GM19467 (cell line): ENCODE measurements at regions not wholly inside any gene's neighbourhood (a gene's known extent, or its start where the extent isn't known, plus 50 kb on each side); places are given as distances from the start of the nearest gene placed in this dataset.

Experiments
- ATAC-seq: cut with Tn5 transposase; IDR thresholded peaks from one replicate; pipeline ENCODE4 v1.9.1; 2021; ENCODE audit warnings: mild to moderate bottlenecking, moderate library complexity; ENCODE audit not compliant: unreplicated experiment

DNA sequence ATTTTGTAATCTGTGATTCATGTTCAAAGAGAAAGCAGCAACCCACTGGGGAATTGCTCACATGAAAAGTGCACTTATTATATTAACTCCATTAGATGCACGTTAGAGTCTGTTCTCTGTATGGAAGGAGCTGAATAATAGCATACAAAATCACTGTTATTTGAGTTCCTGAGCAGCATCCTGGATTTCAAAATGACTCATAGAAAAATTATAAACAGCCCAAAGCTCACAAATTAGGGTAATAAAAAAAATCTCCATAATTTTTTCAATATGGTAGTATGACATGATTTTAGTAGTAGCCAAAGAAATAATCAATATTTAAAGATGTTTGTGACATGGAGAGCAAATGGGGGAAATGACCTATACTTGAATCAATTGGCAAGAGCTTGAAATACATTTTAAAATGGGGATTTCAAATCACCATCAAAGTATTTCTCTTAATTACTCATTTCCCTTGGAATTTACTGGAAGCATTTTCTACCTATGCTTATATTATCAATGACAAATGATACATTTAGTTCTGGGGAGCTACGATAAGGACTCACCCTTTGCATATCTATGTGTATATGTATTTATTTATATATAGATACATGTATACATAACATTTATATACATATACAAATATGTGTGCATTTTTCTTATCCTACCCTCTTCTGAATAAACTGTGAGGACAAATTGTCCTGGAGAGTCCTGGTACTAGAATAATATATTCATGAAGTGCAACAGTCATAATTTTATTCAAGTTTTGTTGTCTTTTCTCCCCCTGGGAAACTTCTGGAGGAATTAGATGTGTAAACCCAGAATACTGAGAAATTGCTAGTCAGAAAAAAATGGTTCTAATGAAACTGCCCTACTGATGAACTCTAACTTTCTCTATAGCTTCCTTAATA lies 116.3 kb downstream of the RPL22L1 start:
- ATAC-seq = no peak

DNA sequence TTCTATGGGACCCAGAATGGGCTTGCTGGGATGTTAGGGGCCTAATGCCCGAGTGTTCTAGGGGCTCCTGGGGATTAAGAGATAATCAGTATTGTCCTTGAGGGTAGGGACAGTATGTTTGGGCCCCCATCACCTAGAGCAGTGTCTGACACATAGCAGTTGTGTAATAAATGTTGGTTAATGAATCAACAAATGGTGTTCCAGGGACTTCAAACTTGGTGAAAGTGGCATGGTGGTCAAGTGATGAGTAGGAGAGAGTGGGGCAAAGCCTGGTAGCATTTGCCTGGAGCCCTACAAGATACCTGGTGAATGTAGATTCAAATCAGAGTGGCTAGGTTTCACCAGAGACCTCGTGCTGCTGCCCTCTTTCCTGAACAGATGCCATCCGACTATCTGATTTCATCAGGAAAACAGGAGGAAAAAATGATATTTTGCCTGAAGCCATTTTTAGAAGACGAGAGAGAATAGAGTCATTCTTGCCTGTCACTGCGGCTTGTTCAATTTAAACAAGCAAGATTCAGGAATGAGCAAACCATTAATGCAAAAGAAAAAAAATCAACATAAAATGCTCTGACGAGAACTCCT lies 117.3 kb downstream of the RPL22L1 start:
- ATAC-seq = no peak

DNA sequence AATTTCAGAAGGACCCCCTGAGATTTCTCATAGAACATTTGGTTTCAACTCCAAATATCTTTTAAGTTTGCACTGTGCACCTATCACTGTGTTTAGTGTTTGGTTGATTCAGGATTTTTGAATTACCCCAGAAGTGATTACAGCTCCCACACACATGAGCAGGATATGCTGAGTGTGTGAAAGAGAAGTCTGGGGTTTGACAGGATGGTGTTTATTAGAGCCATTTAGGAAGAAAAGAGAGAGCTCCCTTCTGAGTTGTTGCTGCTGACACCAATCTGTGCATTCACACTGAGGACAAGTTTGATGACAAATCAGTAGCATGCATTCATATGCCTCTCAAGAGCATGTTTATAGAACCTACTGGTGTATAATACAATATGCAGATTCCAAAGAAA lies 118.1 kb downstream of the RPL22L1 start:
- no peak for ATAC-seq

DNA sequence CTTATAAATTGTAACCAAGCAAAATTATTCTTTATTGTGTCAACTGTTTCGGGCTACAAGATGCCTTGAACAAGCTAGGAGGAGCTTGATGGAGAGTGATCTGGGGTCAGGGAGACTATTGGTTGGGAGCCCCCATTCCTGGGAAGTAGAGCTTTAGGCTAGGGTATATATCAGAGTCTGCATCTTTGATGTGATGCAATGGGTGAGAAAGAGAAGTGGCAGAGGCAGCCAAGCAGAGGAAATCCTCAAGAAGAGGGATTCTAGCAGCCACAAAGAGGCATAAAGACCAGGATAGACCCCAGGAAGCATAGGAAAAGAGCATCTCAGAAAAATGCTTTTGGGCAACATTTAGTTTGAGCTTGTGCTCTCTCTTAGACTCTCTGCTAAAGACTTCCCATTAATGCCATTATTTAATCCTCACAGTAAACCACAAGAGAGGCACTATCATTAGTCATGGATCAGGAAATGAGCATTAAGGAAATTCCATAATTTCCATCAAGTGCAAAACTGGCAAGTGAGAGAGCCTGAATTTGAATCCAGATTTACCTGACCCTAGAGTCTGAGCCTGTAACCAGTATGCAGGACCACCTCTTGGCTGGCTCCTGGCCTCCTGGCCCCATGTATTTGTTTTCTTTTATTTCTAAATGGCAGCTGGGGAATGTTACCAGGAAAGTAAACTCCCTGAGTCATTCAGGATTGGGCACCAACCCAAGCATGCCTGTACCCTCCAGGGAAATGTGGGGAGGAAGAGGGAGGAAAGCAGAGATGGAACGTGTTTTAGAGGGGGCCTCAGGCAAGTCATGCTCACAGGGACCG lies 118.7 kb downstream of the RPL22L1 start:
- ATAC-seq = no peak

DNA sequence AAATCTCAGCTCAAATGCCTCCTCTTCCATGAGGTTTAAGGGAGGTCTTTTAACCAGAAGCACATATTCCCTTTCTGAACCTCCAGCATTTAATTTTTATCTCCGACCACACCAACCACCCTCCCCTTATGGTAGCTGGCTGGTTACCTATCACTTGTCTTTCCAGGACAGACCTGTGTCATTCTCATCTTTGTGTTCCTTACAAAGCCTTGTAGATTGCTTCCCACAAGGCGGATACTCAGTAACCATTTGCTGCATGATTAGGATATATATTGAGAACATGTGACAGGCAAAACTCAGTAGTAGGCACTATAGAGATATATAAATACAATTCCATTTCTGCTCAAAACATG lies 119.5 kb downstream of the RPL22L1 start:
- no peak for ATAC-seq

DNA sequence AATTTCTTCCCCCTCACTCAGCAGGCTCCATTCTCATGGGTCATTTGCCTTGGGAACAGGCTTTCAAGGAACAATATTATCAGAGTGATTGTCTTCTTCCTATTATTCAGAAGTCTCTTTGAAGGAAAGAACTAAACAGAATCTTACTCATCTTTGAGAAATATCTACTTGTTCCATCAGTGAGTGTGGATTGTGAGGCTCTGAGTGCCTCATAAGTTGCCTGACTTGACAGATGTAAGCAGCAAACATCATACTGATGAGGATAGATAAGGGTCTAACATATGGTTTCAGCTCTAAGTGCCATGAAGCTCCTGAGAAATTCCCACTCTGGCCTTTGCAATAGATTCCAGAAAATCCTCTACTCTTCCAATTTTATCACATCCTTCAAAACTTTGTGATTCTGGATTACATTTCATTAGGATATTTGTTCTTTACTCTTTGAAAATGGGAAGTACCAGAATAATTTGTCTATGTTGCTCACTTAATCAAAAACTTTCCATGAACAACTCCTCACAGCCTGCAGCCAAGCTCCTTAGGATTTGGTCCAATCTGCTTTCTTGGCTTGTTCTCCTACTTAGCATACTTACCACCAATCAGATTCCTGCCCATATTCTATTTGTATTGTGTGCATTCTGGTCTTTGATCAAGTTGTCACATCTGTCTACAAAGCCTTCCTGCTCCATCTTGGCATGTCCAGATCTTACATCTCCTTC lies 120.1 kb downstream of the RPL22L1 start:
- no peak for ATAC-seq

DNA sequence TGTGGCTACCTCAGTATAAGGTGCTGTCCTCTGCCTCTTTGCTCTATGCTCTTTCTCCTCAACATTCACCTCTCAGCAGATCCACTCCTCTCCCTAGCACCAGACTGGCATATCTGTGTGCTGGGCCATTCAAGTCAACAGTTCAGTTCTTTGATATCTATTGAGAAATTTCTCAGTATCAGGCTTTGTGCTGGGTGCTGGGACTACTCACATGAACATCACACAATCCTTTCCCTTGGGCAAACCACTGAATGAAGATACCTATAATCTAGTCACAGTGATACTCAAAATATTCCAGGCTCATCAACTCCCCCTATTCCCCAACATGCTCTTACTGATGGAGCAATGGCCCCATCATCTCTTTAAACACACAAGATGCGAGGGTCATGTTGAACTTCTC lies 120.8 kb downstream of the RPL22L1 start:
- ATAC-seq = no peak

DNA sequence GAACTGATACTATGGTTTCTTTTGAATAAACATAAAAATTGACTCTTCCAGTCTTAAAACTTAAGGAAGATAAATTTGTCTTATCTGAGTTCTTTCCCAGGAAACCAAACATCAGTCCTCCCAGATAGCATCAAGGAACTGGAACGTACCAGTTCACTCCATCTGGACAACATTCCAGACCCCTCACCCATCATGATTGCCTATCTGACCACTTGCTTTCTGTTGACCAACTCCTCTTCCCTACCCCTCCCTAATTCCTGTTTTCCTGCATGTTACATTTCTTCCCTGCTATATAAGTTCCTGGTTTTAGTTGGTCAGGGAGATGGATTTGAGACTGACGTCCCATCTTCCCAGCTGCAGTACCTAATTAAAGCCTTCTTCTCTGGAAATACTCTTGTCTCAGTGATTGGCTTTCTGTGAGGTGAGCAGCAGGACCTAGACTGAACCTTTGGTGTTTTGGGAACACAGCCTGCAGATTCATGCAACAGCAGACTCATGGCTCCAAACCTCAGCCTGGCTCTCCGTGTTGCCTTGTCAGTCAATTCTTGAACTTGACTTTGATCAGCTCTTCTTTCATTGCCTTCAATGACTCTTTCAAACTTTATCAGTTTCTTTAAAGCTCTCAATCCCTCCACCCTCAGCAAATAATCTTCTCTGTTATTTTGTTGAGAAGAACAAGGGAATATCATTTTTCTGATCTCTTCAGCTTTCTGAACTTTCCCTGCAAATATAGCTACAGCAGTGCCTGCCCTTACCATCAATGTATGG lies 123.6 kb downstream of the RPL22L1 start:
- ATAC-seq = no peak

DNA sequence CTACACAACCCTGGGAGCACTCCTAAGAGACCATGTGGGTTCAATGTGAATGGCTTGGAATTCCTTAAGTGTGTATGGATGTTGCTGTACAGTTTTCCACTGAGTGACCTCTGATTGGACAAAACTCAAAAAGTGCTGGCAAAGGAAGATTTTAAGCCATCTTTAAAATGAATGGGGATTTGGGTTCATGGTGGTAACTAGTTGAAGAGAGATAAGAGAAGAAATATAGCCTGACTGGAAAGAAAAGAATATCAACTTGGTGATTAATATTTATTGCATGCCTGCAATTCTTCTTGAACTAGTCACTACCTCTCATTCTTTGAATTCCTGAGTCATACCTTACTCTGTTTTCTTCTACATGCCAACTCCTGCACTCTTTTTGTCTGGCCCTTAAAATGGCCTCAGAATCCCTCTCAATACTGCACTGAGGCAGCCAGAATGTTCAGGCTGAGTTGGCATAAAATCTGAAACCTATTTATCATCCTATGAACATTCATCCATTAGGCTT lies 124.7 kb downstream of the RPL22L1 start:
- no peak for ATAC-seq

DNA sequence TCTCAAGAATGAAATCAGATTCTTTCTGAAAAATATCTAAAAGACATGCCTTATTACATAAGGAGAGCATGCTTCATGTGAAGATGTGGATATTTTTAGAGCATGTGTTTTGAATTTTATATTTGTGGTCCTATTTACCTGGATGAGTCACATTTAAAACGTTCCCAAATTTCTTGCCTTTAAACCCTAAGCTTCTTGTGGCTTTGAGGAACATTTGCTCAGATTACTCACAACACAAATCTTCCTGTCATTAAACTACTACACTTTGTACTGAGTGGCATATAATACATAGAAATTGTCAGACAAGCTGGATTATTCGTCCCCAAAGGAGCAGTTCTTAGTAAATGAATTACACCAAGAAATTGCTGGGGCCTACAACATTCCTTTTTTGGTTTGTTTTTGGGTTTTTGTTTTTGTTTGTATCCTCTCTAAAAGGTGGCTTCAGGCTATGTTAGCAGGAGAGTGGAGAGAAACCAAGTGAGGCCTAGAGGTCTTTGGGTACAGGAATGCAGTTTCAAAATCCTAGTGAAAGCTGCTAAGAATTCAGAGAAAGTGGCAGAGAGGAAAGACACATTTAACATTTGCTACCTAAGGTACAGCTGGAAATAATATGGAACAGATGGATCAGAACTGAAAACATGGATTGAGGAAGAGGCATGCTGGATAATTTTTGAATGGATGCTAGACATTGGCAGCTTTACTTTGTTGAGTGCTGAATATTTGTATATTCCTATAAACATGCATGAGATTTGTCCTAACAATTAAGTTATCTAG lies 128.1 kb downstream of the RPL22L1 start:
- no peak for ATAC-seq

DNA sequence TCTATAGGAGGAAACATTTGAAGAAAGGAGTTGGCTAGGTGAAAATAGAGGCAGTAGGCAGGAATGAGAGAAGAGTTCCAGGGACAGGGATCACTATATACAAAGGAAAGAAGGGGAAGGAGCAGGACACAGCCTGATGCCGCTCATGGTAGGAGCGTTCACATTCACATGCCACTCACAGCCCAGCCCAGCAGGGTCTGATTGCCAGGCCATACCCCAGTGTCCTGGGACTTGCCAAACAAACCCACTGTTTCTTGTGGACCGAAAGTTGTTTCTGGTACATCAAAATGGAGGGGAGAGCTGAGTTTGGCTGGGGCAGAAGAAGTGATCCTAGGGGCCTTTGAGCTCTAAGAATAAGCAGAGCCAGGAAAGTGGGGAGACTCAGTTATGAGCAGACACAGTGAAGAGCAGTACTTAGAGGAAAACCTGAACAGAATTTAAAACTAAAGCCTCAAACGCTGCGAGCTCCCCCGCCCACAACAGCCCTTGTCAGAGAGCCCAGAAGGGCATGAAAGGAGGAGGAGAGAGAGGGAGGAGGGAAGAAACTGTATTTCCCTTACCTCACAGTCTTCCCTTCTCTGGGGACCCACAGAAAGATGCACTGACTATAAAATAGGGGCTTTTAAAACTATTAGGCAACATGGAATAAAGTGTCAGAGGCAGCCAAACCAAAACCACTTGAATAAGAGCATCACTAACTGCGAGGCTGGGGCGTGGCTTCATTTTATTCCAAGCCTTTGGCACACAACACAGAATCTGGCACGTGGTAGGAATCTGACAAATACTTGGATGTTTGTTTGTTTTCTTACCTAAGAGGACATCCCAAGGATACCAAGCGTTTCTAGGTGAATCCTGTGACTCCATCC lies 129.0 kb downstream of the RPL22L1 start:
- no peak for ATAC-seq

DNA sequence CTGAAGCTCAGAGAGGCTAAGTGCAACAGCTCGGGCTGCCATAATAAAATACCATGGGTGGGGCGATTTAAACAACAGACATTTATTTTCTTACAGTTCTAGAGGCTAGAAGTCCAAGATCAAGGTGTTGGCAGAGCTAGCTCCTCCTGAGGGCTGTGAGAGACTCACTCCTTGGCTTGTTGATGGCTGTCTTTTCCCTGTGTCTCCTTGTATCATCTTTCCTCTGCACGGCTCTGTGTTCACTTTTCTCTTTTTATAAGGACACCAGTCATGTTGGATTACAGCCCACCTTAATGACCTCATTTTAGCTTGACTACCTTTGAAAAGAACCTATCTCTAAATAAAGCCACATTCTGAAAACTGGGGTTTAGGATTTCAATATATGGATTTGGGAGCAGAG lies 129.7 kb downstream of the RPL22L1 start:
- ATAC-seq = no peak

DNA sequence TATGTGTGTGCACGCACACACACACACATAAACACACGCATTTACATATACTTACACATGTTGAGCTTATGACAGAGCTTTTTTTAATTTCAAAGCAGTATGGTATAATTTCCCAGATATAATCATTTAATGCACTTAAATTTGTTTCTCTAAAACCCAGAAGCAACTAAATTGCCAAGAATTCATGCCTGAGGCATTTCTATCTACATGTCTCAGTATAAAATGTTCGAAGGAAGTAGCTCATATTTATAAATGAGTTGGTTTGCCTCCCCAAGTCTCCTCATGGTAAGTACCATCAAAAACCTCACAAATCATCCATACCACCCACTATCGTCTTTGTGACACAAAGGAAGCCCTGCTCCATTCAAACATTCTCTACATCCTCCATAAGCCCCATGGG lies 130.6 kb downstream of the RPL22L1 start:
- no peak for ATAC-seq

DNA sequence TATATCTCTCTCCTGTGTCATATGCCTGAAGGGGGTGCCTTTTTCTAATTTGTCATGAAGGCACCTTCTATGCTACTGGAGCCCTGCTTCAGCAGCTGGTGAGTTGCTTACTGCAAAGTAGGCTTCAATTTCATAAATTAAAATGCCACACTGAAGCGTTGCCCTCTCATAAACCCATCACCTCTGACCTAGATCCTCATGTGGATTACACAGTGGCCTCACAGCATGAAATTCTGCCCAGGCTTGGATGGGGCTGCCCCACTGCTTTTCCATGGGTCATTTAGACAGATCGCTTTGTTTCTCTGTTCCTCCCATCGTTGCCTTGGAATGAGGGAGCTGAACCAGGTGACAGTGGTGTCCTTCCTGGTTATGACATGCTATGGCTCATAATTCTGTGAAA lies 131.2 kb downstream of the RPL22L1 start:
- ATAC-seq = no peak

DNA sequence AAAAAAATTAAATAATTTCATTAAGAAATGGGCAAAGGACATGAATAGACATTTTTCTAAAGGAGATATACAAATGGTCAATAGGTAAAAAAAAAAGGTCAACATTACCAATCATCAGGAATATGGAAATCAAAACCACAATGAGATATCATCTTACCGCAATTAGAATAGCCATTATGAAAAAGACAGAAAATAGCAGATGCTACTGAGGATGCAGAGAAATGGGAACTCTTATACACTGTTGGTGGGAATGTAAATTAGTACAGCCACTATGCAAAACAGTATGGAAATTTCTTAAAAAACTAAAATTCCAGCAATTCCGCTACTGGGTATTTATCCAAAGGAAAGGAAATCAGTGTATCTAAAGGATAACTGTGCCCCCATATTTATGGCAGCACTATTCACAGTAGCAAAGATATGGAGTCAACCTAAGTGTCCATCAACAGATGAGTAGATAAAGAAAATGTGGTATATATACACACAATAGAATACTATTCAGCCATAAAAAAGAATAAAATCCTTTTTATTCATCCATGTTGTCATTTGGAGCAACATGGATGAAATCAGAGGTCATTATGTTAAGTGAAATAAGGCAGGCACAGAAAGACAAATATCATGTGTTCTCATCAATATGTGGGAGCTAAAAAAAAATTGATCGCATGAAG lies 132.4 kb downstream of the RPL22L1 start:
- no peak for ATAC-seq

DNA sequence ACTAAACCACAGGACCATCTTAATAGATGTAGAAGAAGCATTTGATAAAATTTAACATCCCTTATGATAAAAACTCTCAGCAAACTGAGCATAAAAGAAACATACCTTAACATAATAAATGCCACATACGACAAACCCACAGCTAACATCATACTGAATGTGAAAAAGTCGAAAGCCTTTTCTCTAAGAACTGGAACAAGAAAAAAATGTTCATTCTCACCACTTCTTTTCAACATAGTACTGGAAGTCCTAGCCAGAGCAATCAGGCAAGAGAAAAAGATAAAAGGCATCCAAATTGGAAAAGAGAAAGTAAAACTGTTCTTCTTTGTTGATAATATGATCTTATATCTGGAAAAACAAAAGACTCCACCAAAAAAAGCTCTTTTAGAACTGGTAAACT lies 134.2 kb downstream of the RPL22L1 start:
- ATAC-seq = no peak

DNA sequence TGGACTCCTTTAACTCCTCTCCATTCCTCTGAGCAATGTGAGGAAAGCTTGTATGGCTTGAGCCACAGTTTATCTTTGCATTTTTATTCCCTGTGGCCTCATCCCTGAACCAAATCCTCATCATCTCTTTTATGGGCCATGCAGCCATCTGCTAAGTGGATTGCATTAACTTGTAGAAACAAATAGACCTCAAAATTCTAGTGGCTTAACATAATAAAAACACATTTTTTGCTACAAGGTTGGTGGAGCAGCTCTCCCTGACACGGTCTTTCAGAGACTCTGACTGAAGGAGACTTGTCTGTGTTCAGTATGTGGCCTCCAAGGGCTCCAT lies 135.3 kb downstream of the RPL22L1 start:
- no peak for ATAC-seq

DNA sequence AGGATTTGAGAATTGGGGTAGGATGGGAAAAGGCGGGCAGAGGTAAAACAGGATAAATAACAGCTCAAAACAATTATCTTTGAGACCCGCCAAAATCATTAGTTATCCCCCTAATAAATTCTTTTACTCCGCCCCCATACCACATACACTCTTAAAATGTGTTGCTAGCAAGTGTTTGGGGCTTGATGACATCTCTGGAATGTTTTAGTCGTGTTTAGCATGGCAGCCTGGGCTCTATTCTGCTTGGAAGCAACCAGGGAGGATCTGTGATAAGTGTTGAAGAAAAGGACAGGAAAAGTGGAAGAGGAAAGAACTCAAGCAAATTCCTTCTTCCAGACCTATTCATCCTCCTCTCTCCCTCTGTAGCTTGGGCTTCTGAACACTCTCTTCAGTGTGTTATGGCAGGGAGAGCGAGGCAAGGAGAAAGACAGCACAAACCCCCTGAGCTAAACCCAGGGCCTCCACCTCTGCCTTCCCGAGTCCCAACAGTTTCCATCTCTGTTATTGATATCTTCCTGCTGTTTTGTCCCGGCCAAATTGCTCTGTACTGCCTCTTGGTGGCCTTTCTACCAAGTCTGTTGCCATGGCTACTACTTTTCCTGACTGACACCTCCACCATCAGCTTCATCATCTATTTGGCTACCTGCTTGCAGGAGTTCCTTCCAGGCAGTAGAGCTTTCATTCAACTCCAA lies 135.8 kb downstream of the RPL22L1 start:
- ATAC-seq = no peak
